Endothelial cell of umbilical vein (primary cell): ENCODE measurements at regions not wholly inside any gene's neighbourhood (a gene's known extent, or its start where the extent isn't known, plus 50 kb on each side); places are given as distances from the start of the nearest gene placed in this dataset.

Experiments
- EZH2 ChIP-seq: IDR thresholded peaks from 2 replicates; pipeline ENCODE4 v1.6.1; 2012; ENCODE audit warnings: borderline replicate concordance, low read depth, mild to moderate bottlenecking, moderate library complexity, low read length, inconsistent platforms; ENCODE audit not compliant: severe bottlenecking
- MYC ChIP-seq: IDR thresholded peaks from one replicate; pipeline ENCODE4 v1.6.1; 2011; ENCODE audit warnings: mild to moderate bottlenecking, low read depth, low read length
- POLR2A ChIP-seq: IDR thresholded peaks from 2 replicates; pipeline ENCODE4 v1.6.1; 2012; ENCODE audit warnings: low read depth, mild to moderate bottlenecking, control low read depth, low read length
- POLR2AphosphoS5 ChIP-seq: IDR thresholded peaks from 2 replicates; pipeline ENCODE4 v1.6.1; 2012; ENCODE audit warnings: low read depth, mild to moderate bottlenecking, control low read depth, low read length, moderate library complexity; ENCODE audit not compliant: insufficient read depth
- TF ChIP-seq, protein P1 (sequence below), 2 donors: IDR thresholded peaks; 1 replicate in 1 of 2; 2 replicates in 1 of 2; pipeline ENCODE4 v1.5.1; 2011; ENCODE audit warnings: low read length in 2 of 2, mild to moderate bottlenecking in 2 of 2, moderate library complexity in 2 of 2, control low read depth in 1 of 2, inconsistent platforms in 1 of 2, low read depth in 1 of 2; ENCODE audit not compliant: insufficient read depth in 1 of 2; ENCODE audit errors: extremely low read depth in 1 of 2
- TF ChIP-seq, protein P2 (sequence below): IDR thresholded peaks from 2 replicates; pipeline ENCODE4 v1.6.1; 2011; ENCODE audit not compliant: insufficient read depth, insufficient read length

GRCh38 chr9:24297931-24298330 lies 247.8 kb downstream of the IZUMO3 start:
- TF ChIP-seq POLR2A: no peak
- no peak for TF ChIP-seq EZH2
- TF ChIP-seq, protein P1, sequence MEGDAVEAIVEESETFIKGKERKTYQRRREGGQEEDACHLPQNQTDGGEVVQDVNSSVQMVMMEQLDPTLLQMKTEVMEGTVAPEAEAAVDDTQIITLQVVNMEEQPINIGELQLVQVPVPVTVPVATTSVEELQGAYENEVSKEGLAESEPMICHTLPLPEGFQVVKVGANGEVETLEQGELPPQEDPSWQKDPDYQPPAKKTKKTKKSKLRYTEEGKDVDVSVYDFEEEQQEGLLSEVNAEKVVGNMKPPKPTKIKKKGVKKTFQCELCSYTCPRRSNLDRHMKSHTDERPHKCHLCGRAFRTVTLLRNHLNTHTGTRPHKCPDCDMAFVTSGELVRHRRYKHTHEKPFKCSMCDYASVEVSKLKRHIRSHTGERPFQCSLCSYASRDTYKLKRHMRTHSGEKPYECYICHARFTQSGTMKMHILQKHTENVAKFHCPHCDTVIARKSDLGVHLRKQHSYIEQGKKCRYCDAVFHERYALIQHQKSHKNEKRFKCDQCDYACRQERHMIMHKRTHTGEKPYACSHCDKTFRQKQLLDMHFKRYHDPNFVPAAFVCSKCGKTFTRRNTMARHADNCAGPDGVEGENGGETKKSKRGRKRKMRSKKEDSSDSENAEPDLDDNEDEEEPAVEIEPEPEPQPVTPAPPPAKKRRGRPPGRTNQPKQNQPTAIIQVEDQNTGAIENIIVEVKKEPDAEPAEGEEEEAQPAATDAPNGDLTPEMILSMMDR (IDR thresholded peaks at IDR 0.05; ENCODE audit: extremely low read depth in 1 of 2, insufficient read depth in 1 of 2, low read depth in 1 of 2, low read length in 2 of 2): no peak
- no peak for TF ChIP-seq POLR2AphosphoS5
- TF ChIP-seq, protein P2, sequence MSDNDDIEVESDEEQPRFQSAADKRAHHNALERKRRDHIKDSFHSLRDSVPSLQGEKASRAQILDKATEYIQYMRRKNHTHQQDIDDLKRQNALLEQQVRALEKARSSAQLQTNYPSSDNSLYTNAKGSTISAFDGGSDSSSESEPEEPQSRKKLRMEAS: no peak
- no peak for TF ChIP-seq MYC
